ENCODE measurements at regions not wholly inside any gene's neighbourhood (a gene's known extent, or its start where the extent isn't known, plus 50 kb on each side); places are given as distances from the start of the nearest gene placed in this dataset.

- TF ChIP-seq EZH2 (IDR thresholded peaks at IDR 0.05; ENCODE audit: insufficient read depth, poor library complexity, severe bottlenecking) = no peak
- no peak for TF ChIP-seq EZH2phosphoT487 (IDR thresholded peaks at IDR 0.05; ENCODE audit: insufficient read depth, low read depth)
These were observed 136.4 kb upstream of the ATP2B2 start for GRCh38 chr3:10641760-10642159.
